PC-3 (cell line): ENCODE measurements at regions not wholly inside any gene's neighbourhood (a gene's known extent, or its start where the extent isn't known, plus 50 kb on each side); places are given as distances from the start of the nearest gene placed in this dataset.

Experiments used
- ATAC-seq: fragments of 200-7000 bp; cut with Tn5 transposase; 2 replicates; pipeline ENCODE4 v1.9.1; 2020; ENCODE audit warnings: mild to moderate bottlenecking, moderate library complexity
- BruUV-seq: library from RNA; stranded (reverse); fragments of 400-500 nt; replicated peaks from 2 replicates; lab custom pipeline; 2021; lab: Mats Ljungman, UMichigan
- CTCF ChIA-PET: fragments of 300-600 bp; sonication (Branson Sonifier 250); formaldehyde crosslinking; loops from one replicate; lab custom pipeline; 2022; ENCODE audit warnings: antibody characterized with exemption; lab: Charles Lee
- POLR2A ChIA-PET: fragments of 300-600 bp; sonication (Branson Sonifier 250); formaldehyde crosslinking; loops from one replicate; lab custom pipeline; 2022; ENCODE audit warnings: antibody characterized with exemption; ENCODE audit not compliant: unreplicated experiment; lab: Charles Lee
- DNase-seq: peaks from one replicate; pipeline ENCODE4 v3.0.0-alpha.2; 2015
- H2AFZ ChIP-seq: fragments of 300-600 bp; sonication (generic); 2 replicates; pipeline ENCODE4 v1.6.0; 2016; ENCODE audit warnings: antibody characterized with exemption, low read length
- H3F3A ChIP-seq: fragments of 300-600 bp; sonication (generic); one replicate; pipeline ENCODE4 v1.6.0; 2017; ENCODE audit warnings: antibody characterized with exemption, low read length, control low read depth, mild to moderate bottlenecking; ENCODE audit not compliant: unreplicated experiment
- H3K27ac ChIP-seq: fragments of 300-600 bp; sonication (generic); 2 replicates; pipeline ENCODE4 v1.5.1; 2016; ENCODE audit warnings: mild to moderate bottlenecking, low read length
- H3K27me3 ChIP-seq: fragments of 300-600 bp; sonication (generic); 2 replicates; pipeline ENCODE4 v1.6.1; 2016; ENCODE audit warnings: low read length, mixed read lengths
- H3K36me3 ChIP-seq: fragments of 300-600 bp; sonication (generic); 2 replicates; pipeline ENCODE4 v1.6.1; 2016; ENCODE audit warnings: low read depth, mixed run types, low read length, mixed read lengths
- H3K4me1 ChIP-seq: fragments of 300-600 bp; sonication (generic); 2 replicates; pipeline ENCODE4 v1.5.1; 2016; ENCODE audit warnings: low read length; ENCODE audit not compliant: insufficient read depth
- H3K4me2 ChIP-seq: fragments of 300-600 bp; sonication (generic); 2 replicates; pipeline ENCODE4 v1.6.0; 2016; ENCODE audit warnings: low read length
- H3K4me3 ChIP-seq: fragments of 300-600 bp; sonication (generic); 2 replicates; pipeline ENCODE4 v1.5.1; 2016; ENCODE audit warnings: mild to moderate bottlenecking, low read length, mixed read lengths
- H3K79me2 ChIP-seq: fragments of 300-600 bp; sonication (generic); 2 replicates; pipeline ENCODE4 v1.6.1; 2017; ENCODE audit warnings: low read length, mixed read lengths
- H3K9ac ChIP-seq: fragments of 300-600 bp; sonication (generic); 2 replicates; pipeline ENCODE4 v1.6.0; 2016; ENCODE audit warnings: mild to moderate bottlenecking, low read length
- H3K9me2 ChIP-seq: fragments of 300-600 bp; sonication (generic); replicated peaks from 2 replicates; pipeline ENCODE4 v1.6.1; 2016; ENCODE audit warnings: mixed run types, low read length, mixed read lengths
- H3K9me3 ChIP-seq: fragments of 300-600 bp; sonication (generic); 2 replicates; pipeline ENCODE4 v1.6.1; 2016; ENCODE audit warnings: low read length, mixed read lengths
- H4K20me1 ChIP-seq: fragments of 300-600 bp; sonication (generic); 2 replicates; pipeline ENCODE4 v1.6.1; 2016; ENCODE audit warnings: low read length, mixed read lengths
- CTCF ChIP-seq: fragments of 300-600 bp; sonication (generic); conservative IDR thresholded peaks from 2 replicates; pipeline ENCODE4 v1.5.1; 2017; ENCODE audit warnings: antibody characterized with exemption, low read depth, mild to moderate bottlenecking, low read length
- EZH2 ChIP-seq: fragments of 300-600 bp; sonication (generic); IDR thresholded peaks from one replicate; pipeline ENCODE4 v1.6.1; 2017; ENCODE audit warnings: antibody characterized with exemption, mild to moderate bottlenecking, low read length; ENCODE audit not compliant: unreplicated experiment
- EZH2phosphoT487 ChIP-seq: fragments of 300-600 bp; sonication (generic); IDR thresholded peaks from 2 replicates; pipeline ENCODE4 v1.6.1; 2018; ENCODE audit warnings: mild to moderate bottlenecking, antibody characterized with exemption, low read length, borderline replicate concordance
- intact Hi-C: fragments of 100-400 bp; cut with micrococcal nuclease; formaldehyde crosslinking; loops from 2 replicates; pipeline ENCODE4 v1.9.0; 2023

- H3K9me3 ChIP-seq: no peaks in the 10 kb centered on the region
- no peaks in the 10 kb centered on the region for H3K36me3 ChIP-seq
- H4K20me1 ChIP-seq: no peaks in the 10 kb centered on the region
- H3K9ac ChIP-seq: no peak overlapping the region
- H2AFZ ChIP-seq: no peak overlapping the region
- intact Hi-C loops: loop anchor here (5.0 to 10.0 kb wide), 3 partner anchors 179 to 1879 kb away; no protein-coding TSS in a partner anchor
- no peaks in the 10 kb centered on the region for H3F3A ChIP-seq
- no peaks in the 10 kb centered on the region for H3K79me2 ChIP-seq
- CTCF ChIA-PET: no interaction called here
- H3K9me2 ChIP-seq: no peaks in the 10 kb centered on the region
- no peaks in the 10 kb centered on the region for H3K4me1 ChIP-seq
- TF ChIP-seq EZH2phosphoT487 (no peak), CTCF (peak; percentile 68), EZH2 (no peak)
- ATAC-seq (peak; percentile 82), DNase-seq (peak; percentile 51)
- no peak overlapping the region for H3K4me3 ChIP-seq
- no peak overlapping the region for H3K27ac ChIP-seq
- no peak overlapping the region for H3K4me2 ChIP-seq
- POLR2A ChIA-PET: no interaction called here
- peaks cover 20% of the 10 kb centered on the region for H3K27me3 ChIP-seq
- no TSS peak for BruUV-seq
These were observed 515.8 kb downstream of the GALR1 start for GRCh38 chr18:77765468-77765867.

- Histone ChIP-seq H3K4me2 (no peak overlapping the region), H3K79me2 (no peaks in the 10 kb centered on the region), H2AFZ (no peak overlapping the region), H3K4me3 (no peak overlapping the region), H3F3A (no peaks in the 10 kb centered on the region), H3K4me1 (no peaks in the 10 kb centered on the region), H3K9ac (no peak overlapping the region), H3K27ac (no peak overlapping the region), H3K9me3 (no peaks in the 10 kb centered on the region), H3K36me3 (no peaks in the 10 kb centered on the region), H3K9me2 (no peaks in the 10 kb centered on the region), H3K27me3 (peaks cover 20% of the 10 kb centered on the region), H4K20me1 (no peaks in the 10 kb centered on the region)
- DNase-seq (no peak), ATAC-seq (no peak)
- POLR2A ChIA-PET: no interaction called here
- BruUV-seq: no TSS peak
- intact Hi-C loops: loop anchor here (5.0 to 10.0 kb wide), 3 partner anchors 178 to 1878 kb away; no protein-coding TSS in a partner anchor
- TF ChIP-seq EZH2 (no peak), EZH2phosphoT487 (no peak), CTCF (no peak)
- CTCF ChIA-PET: no interaction called here
These were observed 516.8 kb downstream of the GALR1 start for GRCh38 chr18:77766421-77766820.

- no peak overlapping the region for H3K4me2 ChIP-seq
- no peaks in the 10 kb centered on the region for H3K36me3 ChIP-seq
- H3K27ac ChIP-seq: no peak overlapping the region
- H3K9me3 ChIP-seq: no peaks in the 10 kb centered on the region
- H3K79me2 ChIP-seq: no peaks in the 10 kb centered on the region
- no peaks in the 10 kb centered on the region for H3K4me1 ChIP-seq
- TF ChIP-seq EZH2 (no peak), EZH2phosphoT487 (no peak), CTCF (no peak)
- DNase-seq (no peak), ATAC-seq (no peak)
- no peak overlapping the region for H3K9ac ChIP-seq
- H3F3A ChIP-seq: no peaks in the 10 kb centered on the region
- ChIA-PET POLR2A (no interaction called here), CTCF (no interaction called here)
- intact Hi-C loops: no loop called here
- H2AFZ ChIP-seq: no peak overlapping the region
- no TSS peak for BruUV-seq
- no peaks in the 10 kb centered on the region for H4K20me1 ChIP-seq
- no peaks in the 10 kb centered on the region for H3K9me2 ChIP-seq
- no peak overlapping the region for H3K4me3 ChIP-seq
- no peaks in the 10 kb centered on the region for H3K27me3 ChIP-seq
These were observed 522.5 kb downstream of the GALR1 start for GRCh38 chr18:77772177-77772576.
